ENCODE measurements at regions not wholly inside any gene's neighbourhood (a gene's known extent, or its start where the extent isn't known, plus 50 kb on each side); places are given as distances from the start of the nearest gene placed in this dataset.
"Not testable (repeated sequence)": the region's sequence is repeated elsewhere in the genome, so short reads cannot be mapped to it uniquely, and the experiment has no call there.

DNA sequence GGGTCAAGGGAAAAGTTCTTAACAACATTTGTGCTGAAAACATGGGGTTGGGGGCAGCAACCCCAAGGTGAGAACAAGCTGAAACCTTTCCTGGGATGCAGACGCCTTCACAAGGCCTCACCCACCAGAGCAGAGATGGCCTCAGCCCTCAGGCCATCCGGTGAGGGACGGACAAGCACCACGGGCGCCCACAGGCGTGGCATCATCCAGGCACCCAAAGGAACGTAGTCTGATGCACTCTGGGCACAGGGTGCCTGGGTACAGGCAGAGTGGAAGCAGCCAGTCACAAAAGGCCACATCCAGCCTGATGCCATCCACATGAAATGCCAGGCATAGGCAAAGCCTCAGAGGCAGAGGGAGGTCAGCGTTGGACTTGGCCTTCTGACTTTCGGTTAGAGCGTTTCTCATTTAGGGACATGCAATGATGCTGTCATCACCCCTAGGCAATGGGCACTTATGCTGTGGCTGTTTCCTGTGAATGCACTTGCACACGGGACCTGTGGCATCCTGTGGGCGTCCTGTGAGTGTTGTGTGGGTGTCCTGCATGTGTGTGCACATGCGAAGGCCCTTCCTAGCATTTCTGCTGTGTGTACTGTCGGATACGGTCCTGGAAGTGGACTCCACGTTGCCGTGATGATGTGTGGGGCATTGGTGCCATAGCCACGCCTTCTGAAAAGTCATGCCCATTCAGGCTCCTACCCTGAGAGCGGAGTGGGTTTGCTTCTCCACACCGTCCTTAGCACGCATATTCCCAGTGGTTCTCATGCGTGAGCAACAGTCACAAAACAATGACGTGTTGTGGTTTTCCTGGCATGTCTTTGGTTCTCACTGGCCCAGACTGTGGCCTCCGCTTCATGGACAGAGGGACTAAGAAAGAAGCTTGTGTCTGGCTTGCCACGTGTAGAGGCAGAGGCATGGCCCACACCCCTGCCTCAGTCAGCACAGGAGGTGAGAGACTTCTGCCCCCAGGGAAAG lies 52.7 kb upstream of the ZNF469 start:
- Histone ChIP-seq H2AFZ (ENCODE audit: low read length) (no peak overlapping the region), H4K20me1 (ENCODE audit: insufficient read depth, low read length) (no peaks in the 10 kb centered on the region), H3K27me3 (ENCODE audit: insufficient read depth, low read length) (no peaks in the 10 kb centered on the region), H3F3A (ENCODE audit: insufficient read depth, low read length) (no peaks in the 10 kb centered on the region), H3K4me2 (ENCODE audit: low read length) (no peak overlapping the region), H3K79me2 (ENCODE audit: insufficient read depth, low read length) (no peaks in the 10 kb centered on the region), H3K4me1 (ENCODE audit: insufficient read depth, low read length, severe bottlenecking) (peaks cover 9% of the 10 kb centered on the region), H3K9ac (ENCODE audit: low read length) (no peak overlapping the region), H3K4me3 (ENCODE audit: low read depth, low read length, poor library complexity, severe bottlenecking) (no peak overlapping the region), H3K9me3 (ENCODE audit: low read length) (no peaks in the 10 kb centered on the region), H3K36me3 (ENCODE audit: insufficient read depth, low read length) (no peaks in the 10 kb centered on the region), H3K9me2 (ENCODE audit: low read depth, low read length) (no peaks in the 10 kb centered on the region), H3K27ac (ENCODE audit: low read depth, low read length, poor library complexity, severe bottlenecking) (no peak overlapping the region)
- no peak for TF ChIP-seq EZH2 (IDR thresholded peaks at IDR 0.05; ENCODE audit: borderline replicate concordance, low read length)
- TF ChIP-seq, protein P1, sequence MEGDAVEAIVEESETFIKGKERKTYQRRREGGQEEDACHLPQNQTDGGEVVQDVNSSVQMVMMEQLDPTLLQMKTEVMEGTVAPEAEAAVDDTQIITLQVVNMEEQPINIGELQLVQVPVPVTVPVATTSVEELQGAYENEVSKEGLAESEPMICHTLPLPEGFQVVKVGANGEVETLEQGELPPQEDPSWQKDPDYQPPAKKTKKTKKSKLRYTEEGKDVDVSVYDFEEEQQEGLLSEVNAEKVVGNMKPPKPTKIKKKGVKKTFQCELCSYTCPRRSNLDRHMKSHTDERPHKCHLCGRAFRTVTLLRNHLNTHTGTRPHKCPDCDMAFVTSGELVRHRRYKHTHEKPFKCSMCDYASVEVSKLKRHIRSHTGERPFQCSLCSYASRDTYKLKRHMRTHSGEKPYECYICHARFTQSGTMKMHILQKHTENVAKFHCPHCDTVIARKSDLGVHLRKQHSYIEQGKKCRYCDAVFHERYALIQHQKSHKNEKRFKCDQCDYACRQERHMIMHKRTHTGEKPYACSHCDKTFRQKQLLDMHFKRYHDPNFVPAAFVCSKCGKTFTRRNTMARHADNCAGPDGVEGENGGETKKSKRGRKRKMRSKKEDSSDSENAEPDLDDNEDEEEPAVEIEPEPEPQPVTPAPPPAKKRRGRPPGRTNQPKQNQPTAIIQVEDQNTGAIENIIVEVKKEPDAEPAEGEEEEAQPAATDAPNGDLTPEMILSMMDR (IDR thresholded peaks at IDR 0.05; ENCODE audit: low read length): no peak

DNA sequence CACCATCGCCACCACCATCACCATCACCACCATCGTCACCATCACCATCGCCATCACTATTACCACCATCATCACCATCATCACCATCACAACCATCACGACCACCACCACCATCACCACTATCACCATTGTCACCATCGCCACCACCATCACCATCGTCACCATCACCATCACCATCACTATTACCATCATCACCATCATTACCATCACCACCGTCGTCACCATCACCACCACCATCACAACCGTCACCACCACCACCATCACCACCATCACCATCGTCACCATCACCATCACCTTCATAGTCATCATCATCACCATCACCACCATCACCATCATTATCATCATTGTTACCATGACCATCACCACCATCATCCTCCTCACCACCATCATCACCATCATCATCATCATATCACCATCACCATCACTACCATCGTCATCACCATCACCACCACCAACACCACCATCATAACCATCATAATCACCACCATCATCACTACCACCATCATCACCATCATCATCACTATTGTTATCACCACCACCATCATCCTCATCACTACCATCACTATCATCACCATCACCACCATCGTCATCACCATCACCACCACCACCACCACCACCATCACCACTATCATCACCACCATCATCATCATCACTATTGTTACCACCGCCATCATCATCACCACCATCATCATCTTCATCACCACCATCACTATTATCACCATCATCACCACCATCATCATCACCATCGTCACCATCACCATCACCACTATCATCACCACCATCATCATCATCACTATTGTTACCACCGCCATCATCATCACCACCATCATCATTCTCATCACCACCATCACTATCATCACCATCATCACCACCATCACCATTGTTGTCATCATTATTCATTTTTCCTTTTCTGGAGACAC lies 51.5 kb upstream of the ZNF469 start:
- Histone ChIP-seq H3K4me1 (ENCODE audit: insufficient read depth, low read length, severe bottlenecking) (peaks cover 9% of the 10 kb centered on the region), H3K27ac (ENCODE audit: low read depth, low read length, poor library complexity, severe bottlenecking) (no peak overlapping the region), H3K9me3 (ENCODE audit: low read length) (no peaks in the 10 kb centered on the region), H3K79me2 (ENCODE audit: insufficient read depth, low read length) (no peaks in the 10 kb centered on the region), H3F3A (ENCODE audit: insufficient read depth, low read length) (no peaks in the 10 kb centered on the region), H3K4me3 (ENCODE audit: low read depth, low read length, poor library complexity, severe bottlenecking) (no peak overlapping the region), H3K4me2 (ENCODE audit: low read length) (no peak overlapping the region), H3K36me3 (ENCODE audit: insufficient read depth, low read length) (no peaks in the 10 kb centered on the region), H3K9me2 (ENCODE audit: low read depth, low read length) (no peaks in the 10 kb centered on the region), H3K27me3 (ENCODE audit: insufficient read depth, low read length) (no peaks in the 10 kb centered on the region), H3K9ac (ENCODE audit: low read length) (no peak overlapping the region), H2AFZ (ENCODE audit: low read length) (no peak overlapping the region), H4K20me1 (ENCODE audit: insufficient read depth, low read length) (no peaks in the 10 kb centered on the region)
- TF ChIP-seq, protein P1 (IDR thresholded peaks at IDR 0.05; ENCODE audit: low read length): no peak
- TF ChIP-seq EZH2 (IDR thresholded peaks at IDR 0.05; ENCODE audit: borderline replicate concordance, low read length): no peak

- no peaks in the 10 kb centered on the region for H3F3A ChIP-seq (ENCODE audit: insufficient read depth, low read length)
- H3K27ac ChIP-seq (ENCODE audit: low read depth, low read length, poor library complexity, severe bottlenecking): no peak overlapping the region
- no peaks in the 10 kb centered on the region for H3K9me2 ChIP-seq (ENCODE audit: low read depth, low read length)
- H3K9ac ChIP-seq (ENCODE audit: low read length): no peak overlapping the region
- no peaks in the 10 kb centered on the region for H3K9me3 ChIP-seq (ENCODE audit: low read length)
- no peak overlapping the region for H2AFZ ChIP-seq (ENCODE audit: low read length)
- no peaks in the 10 kb centered on the region for H4K20me1 ChIP-seq (ENCODE audit: insufficient read depth, low read length)
- H3K4me3 ChIP-seq (ENCODE audit: low read depth, low read length, poor library complexity, severe bottlenecking): no peak overlapping the region
- H3K36me3 ChIP-seq (ENCODE audit: insufficient read depth, low read length): no peaks in the 10 kb centered on the region
- H3K4me1 ChIP-seq (ENCODE audit: insufficient read depth, low read length, severe bottlenecking): peaks cover 9% of the 10 kb centered on the region
- H3K4me2 ChIP-seq (ENCODE audit: low read length): no peak overlapping the region
- no peaks in the 10 kb centered on the region for H3K27me3 ChIP-seq (ENCODE audit: insufficient read depth, low read length)
- H3K79me2 ChIP-seq (ENCODE audit: insufficient read depth, low read length): no peaks in the 10 kb centered on the region
- no peak for TF ChIP-seq EZH2 (IDR thresholded peaks at IDR 0.05; ENCODE audit: borderline replicate concordance, low read length)
- TF ChIP-seq, protein P1 (IDR thresholded peaks at IDR 0.05; ENCODE audit: low read length): no peak
Observed at GRCh38 chr16:88331989-88332920, 50.5 kb upstream of the ZNF469 start.

DNA sequence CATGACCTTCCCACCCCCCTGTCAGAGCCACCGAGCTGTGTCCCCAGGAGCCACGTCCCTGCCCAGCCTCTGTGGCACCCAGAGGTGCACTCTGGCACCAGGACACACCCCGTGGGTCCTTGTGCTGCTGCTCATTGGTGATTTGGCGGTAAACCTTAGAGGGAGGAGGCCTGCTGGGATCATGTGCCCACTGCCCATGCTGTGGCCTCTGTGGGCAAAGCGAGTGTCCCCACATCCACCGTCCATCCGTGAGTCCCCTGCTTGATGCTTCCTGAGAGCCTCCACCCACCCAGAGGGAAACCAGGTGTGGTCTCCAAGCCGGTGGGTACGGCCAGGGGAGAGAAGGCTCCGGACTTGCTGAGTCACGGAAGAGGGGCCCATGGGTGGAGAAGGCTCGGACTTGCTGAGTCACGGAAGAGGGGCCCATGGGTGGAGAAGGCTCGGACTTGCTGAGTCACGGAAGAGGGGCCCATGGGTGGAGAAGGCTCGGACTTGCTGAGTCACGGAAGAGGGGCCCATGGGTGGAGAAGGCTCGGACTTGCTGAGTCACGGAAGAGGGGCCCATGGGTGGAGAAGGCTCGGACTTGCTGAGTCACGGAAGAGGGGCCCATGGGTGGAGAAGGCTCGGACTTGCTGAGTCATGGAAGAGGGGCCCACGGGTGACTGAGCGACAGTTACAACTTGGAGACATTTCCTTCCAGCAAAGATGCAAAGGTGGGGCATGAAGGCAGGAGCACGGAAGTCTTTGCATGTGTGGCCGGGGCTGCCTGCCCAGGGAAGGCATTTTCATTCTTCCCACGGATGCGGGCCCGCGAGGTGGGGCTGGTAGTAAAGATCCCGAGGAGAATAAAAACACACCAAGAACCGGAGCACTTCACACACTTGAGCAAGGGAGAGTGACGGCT lies 49.6 kb upstream of the ZNF469 start:
- not testable (repeated sequence) for H3K4me2 ChIP-seq (ENCODE audit: low read length); H3K9me2 ChIP-seq (ENCODE audit: low read depth, low read length); H3K27ac ChIP-seq (ENCODE audit: low read depth, low read length, poor library complexity, severe bottlenecking); H3K27me3 ChIP-seq (ENCODE audit: insufficient read depth, low read length); H3K79me2 ChIP-seq (ENCODE audit: insufficient read depth, low read length); H2AFZ ChIP-seq (ENCODE audit: low read length); H3K36me3 ChIP-seq (ENCODE audit: insufficient read depth, low read length); H3K4me3 ChIP-seq (ENCODE audit: low read depth, low read length, poor library complexity, severe bottlenecking); H3K4me1 ChIP-seq (ENCODE audit: insufficient read depth, low read length, severe bottlenecking); H3F3A ChIP-seq (ENCODE audit: insufficient read depth, low read length); H3K9me3 ChIP-seq (ENCODE audit: low read length); H4K20me1 ChIP-seq (ENCODE audit: insufficient read depth, low read length); H3K9ac ChIP-seq (ENCODE audit: low read length)

All from OCI-LY1 (cell line).